Loucy (cell line): ENCODE measurements at regions not wholly inside any gene's neighbourhood (a gene's known extent, or its start where the extent isn't known, plus 50 kb on each side); places are given as distances from the start of the nearest gene placed in this dataset.

ENCODE experiments used
- H2AFZ ChIP-seq: fragments of 200-600 bp; sonication (generic); 2 replicates; pipeline ENCODE4 v1.6.0; 2016; ENCODE audit warnings: antibody characterized with exemption, mild to moderate bottlenecking, low read length, moderate library complexity
- H3F3A ChIP-seq: fragments of 200-600 bp; 2 replicates; pipeline ENCODE4 v1.6.0; 2016; ENCODE audit warnings: antibody characterized with exemption, low read depth, mild to moderate bottlenecking
- H3K27me3 ChIP-seq: fragments of 200-600 bp; sonication (generic); 2 replicates; pipeline ENCODE4 v1.6.1; 2014; ENCODE audit warnings: low read length, mild to moderate bottlenecking; ENCODE audit not compliant: insufficient read depth, poor library complexity, severe bottlenecking
- H3K36me3 ChIP-seq: fragments of 200-600 bp; sonication (generic); 2 replicates; pipeline ENCODE4 v1.6.1; 2016; ENCODE audit warnings: low read length; ENCODE audit not compliant: insufficient read depth
- H3K4me1 ChIP-seq: fragments of 200-600 bp; sonication (generic); 2 replicates; pipeline ENCODE4 v1.5.1; 2014; ENCODE audit warnings: low read length, mild to moderate bottlenecking; ENCODE audit not compliant: insufficient read depth, poor library complexity, severe bottlenecking
- H3K4me2 ChIP-seq: fragments of 200-600 bp; sonication (generic); 2 replicates; pipeline ENCODE4 v1.6.0; 2014; ENCODE audit warnings: antibody characterized with exemption, low read length, low read depth, mild to moderate bottlenecking; ENCODE audit not compliant: poor library complexity, severe bottlenecking
- H3K4me3 ChIP-seq: fragments of 200-600 bp; sonication (generic); 2 replicates; pipeline ENCODE4 v1.5.1; 2014; ENCODE audit warnings: low read length, mild to moderate bottlenecking, mixed read lengths; ENCODE audit not compliant: poor library complexity, severe bottlenecking
- H3K79me2 ChIP-seq: fragments of 200-600 bp; sonication (generic); 2 replicates; pipeline ENCODE4 v1.6.1; 2014; ENCODE audit warnings: low read length; ENCODE audit not compliant: insufficient read depth
- H3K9ac ChIP-seq: fragments of 200-600 bp; sonication (generic); 2 replicates; pipeline ENCODE4 v1.6.0; 2014; ENCODE audit warnings: mild to moderate bottlenecking, low read depth, low read length, moderate library complexity; ENCODE audit not compliant: poor library complexity, severe bottlenecking
- H3K9me2 ChIP-seq: fragments of 200-600 bp; sonication (generic); replicated peaks from 2 replicates; pipeline ENCODE4 v1.6.1; 2016; ENCODE audit warnings: low read depth, low read length, mixed read lengths
- H3K9me3 ChIP-seq: fragments of 200-600 bp; sonication (generic); 2 replicates; pipeline ENCODE4 v1.6.1; 2014; ENCODE audit warnings: mild to moderate bottlenecking, antibody characterized with exemption, low read length, low read depth; ENCODE audit not compliant: insufficient read depth
- H4K20me1 ChIP-seq: fragments of 200-600 bp; sonication (generic); 2 replicates; pipeline ENCODE4 v1.6.0; 2014; ENCODE audit warnings: antibody characterized with exemption, low read length, mild to moderate bottlenecking; ENCODE audit not compliant: insufficient read depth, poor library complexity, severe bottlenecking
- EZH2phosphoT487 ChIP-seq: fragments of 200-600 bp; IDR thresholded peaks from 2 replicates; pipeline ENCODE4 v1.6.1; 2018; ENCODE audit warnings: antibody characterized with exemption, mild to moderate bottlenecking, moderate library complexity, borderline replicate concordance
- TF ChIP-seq, protein P1 (sequence below): fragments of 200-600 bp; sonication (generic); conservative IDR thresholded peaks from 2 replicates; pipeline ENCODE4 v1.5.1; 2014; ENCODE audit warnings: mild to moderate bottlenecking, antibody characterized with exemption, low read length

DNA sequence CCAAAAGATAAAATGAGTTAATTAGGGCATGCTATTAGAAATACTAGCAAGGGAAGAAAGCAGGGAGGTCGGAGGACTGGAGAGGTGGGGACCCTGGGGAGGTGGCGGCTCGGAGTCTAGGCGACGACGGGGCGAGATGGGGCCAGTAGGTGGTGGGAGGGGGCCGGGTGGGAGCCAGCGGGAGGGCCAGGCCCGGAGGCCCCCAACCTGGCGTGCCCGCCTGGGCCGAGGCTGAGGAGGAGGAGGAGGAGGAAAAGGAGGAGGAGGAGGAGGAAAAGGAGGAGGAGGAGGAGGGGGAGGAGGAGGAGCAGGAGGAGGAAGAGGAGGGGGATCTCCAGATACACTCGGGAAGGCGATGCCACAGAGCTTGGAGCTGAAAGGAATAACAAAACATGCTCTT, 426.2 kb downstream of the NR2F2 start:
- no peak overlapping the region for H2AFZ ChIP-seq
- TF ChIP-seq, protein P1, sequence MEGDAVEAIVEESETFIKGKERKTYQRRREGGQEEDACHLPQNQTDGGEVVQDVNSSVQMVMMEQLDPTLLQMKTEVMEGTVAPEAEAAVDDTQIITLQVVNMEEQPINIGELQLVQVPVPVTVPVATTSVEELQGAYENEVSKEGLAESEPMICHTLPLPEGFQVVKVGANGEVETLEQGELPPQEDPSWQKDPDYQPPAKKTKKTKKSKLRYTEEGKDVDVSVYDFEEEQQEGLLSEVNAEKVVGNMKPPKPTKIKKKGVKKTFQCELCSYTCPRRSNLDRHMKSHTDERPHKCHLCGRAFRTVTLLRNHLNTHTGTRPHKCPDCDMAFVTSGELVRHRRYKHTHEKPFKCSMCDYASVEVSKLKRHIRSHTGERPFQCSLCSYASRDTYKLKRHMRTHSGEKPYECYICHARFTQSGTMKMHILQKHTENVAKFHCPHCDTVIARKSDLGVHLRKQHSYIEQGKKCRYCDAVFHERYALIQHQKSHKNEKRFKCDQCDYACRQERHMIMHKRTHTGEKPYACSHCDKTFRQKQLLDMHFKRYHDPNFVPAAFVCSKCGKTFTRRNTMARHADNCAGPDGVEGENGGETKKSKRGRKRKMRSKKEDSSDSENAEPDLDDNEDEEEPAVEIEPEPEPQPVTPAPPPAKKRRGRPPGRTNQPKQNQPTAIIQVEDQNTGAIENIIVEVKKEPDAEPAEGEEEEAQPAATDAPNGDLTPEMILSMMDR, result no peak
- no peak for TF ChIP-seq EZH2phosphoT487
- H3K9me3 ChIP-seq, result no peaks in the 10 kb centered on the region
- no peaks in the 10 kb centered on the region for H3K4me1 ChIP-seq
- H3K9me2 ChIP-seq, result no peaks in the 10 kb centered on the region
- H3K27me3 ChIP-seq, result no peaks in the 10 kb centered on the region
- H3K4me3 ChIP-seq, result no peak overlapping the region
- no peaks in the 10 kb centered on the region for H4K20me1 ChIP-seq
- H3K4me2 ChIP-seq, result no peak overlapping the region
- no peaks in the 10 kb centered on the region for H3K79me2 ChIP-seq
- no peaks in the 10 kb centered on the region for H3F3A ChIP-seq
- no peak overlapping the region for H3K9ac ChIP-seq
- H3K36me3 ChIP-seq, result no peaks in the 10 kb centered on the region

DNA sequence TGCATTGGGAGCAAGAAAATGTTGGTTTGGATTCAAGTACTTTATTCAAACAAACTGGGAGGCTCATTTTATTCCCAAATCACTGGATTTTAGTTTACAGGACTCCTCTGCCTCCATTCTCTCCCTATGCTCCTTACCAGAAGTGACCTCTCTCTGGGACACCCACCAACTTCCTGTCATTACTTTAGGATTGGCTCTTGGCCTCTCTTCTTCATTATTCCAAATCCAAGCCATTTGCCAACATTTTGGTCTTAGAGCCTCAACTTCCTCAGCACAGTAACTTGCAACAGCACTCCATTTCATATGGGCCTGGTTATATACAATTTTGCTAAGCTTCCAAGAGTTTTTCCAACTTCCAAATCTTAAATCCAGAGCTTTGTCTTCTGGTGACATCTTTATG, 432.1 kb downstream of the NR2F2 start:
- H2AFZ ChIP-seq, result no peak overlapping the region
- no peaks in the 10 kb centered on the region for H3K4me1 ChIP-seq
- no peak overlapping the region for H3K4me2 ChIP-seq
- H3K9me2 ChIP-seq, result no peaks in the 10 kb centered on the region
- H4K20me1 ChIP-seq, result no peaks in the 10 kb centered on the region
- no peaks in the 10 kb centered on the region for H3K79me2 ChIP-seq
- H3K4me3 ChIP-seq, result no peak overlapping the region
- TF ChIP-seq, protein P1, result no peak
- no peak for TF ChIP-seq EZH2phosphoT487
- no peaks in the 10 kb centered on the region for H3F3A ChIP-seq
- H3K9me3 ChIP-seq, result no peaks in the 10 kb centered on the region
- H3K9ac ChIP-seq, result no peak overlapping the region
- H3K36me3 ChIP-seq, result no peaks in the 10 kb centered on the region
- H3K27me3 ChIP-seq, result no peaks in the 10 kb centered on the region

DNA sequence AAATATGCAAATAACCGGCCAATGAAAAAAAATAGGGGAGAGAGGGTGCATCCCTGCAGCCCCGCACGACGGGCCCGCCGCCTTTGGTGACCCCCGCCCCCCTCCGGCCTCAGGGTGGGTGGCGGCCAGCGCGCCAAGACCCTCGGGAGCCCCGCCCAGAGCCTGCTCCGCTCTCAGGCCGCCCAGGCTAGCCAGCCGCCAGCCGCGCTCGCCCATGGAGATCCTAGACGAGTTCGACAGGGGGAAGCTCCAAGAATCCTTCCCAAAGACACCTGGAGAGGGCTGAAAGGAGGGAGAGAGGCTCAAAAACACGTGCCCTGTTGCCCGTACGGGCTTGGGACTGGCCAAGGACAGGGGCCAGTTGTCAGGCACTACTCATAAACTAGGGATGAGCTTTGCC, 434.0 kb downstream of the NR2F2 start:
- H3K27me3 ChIP-seq, result no peaks in the 10 kb centered on the region
- TF ChIP-seq, protein P1, result no peak
- TF ChIP-seq EZH2phosphoT487, result no peak
- no peaks in the 10 kb centered on the region for H3F3A ChIP-seq
- H3K36me3 ChIP-seq, result no peaks in the 10 kb centered on the region
- no peaks in the 10 kb centered on the region for H3K79me2 ChIP-seq
- no peaks in the 10 kb centered on the region for H3K9me2 ChIP-seq
- H3K4me3 ChIP-seq, result no peak overlapping the region
- no peak overlapping the region for H3K9ac ChIP-seq
- H2AFZ ChIP-seq, result no peak overlapping the region
- H3K4me1 ChIP-seq, result no peaks in the 10 kb centered on the region
- no peaks in the 10 kb centered on the region for H4K20me1 ChIP-seq
- no peak overlapping the region for H3K4me2 ChIP-seq
- no peaks in the 10 kb centered on the region for H3K9me3 ChIP-seq
